Caki2 (cell line): ENCODE measurements at regions not wholly inside any gene's neighbourhood (a gene's known extent, or its start where the extent isn't known, plus 50 kb on each side); places are given as distances from the start of the nearest gene placed in this dataset.
A peak's percentile ranks its signal among the peaks of the same experiment; 100 is the strongest.

ENCODE experiments used
- DNase-seq: peaks from one replicate; pipeline ENCODE4 v3.0.0-alpha.2; 2015; ENCODE audit warnings: low read depth
- in situ Hi-C: cut with HindIII; loops from 2 replicates; pipeline ENCODE4 v1.10.0; 2016; ENCODE audit warnings: low sequenced_read_pairs, low pct_unique_long_range_greater_than_20kb, mixed read lengths

DNA sequence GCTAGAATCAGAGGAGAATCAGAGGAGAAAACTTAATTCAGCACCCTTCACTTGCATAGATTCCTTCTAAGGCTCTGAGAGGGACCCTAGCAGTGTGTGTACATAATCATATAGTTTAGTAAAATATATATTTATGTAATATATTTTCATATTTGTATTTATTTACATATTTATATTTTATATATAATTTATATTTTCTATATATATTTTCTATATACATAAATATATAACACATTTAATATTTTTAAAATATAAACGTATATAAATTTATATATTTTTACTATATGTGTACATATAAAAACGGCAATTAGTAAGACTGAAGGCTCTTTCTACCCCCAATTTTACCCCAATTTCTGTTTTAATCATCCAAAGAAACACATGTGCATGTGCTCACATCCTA is 80.3 kb downstream of the NXPE2 start:
- no peak for DNase-seq

GRCh38 chr11:114762408-114762807 is 84.1 kb downstream of the NXPE2 start:
- in situ Hi-C loops: no loop called here
- DNase-seq: no peak

More for the DNA sequence above, 80.3 kb downstream of the NXPE2 start:
- in situ Hi-C loops: no loop called here

- DNase-seq: no peak
- in situ Hi-C loops: no loop called here
Observed at GRCh38 chr11:114764563-114764962, 86.2 kb downstream of the NXPE2 start.

GRCh38 chr11:114771172-114771571 is 92.8 kb downstream of the NXPE2 start:
- in situ Hi-C loops: no loop called here
- DNase-seq: no peak

DNA sequence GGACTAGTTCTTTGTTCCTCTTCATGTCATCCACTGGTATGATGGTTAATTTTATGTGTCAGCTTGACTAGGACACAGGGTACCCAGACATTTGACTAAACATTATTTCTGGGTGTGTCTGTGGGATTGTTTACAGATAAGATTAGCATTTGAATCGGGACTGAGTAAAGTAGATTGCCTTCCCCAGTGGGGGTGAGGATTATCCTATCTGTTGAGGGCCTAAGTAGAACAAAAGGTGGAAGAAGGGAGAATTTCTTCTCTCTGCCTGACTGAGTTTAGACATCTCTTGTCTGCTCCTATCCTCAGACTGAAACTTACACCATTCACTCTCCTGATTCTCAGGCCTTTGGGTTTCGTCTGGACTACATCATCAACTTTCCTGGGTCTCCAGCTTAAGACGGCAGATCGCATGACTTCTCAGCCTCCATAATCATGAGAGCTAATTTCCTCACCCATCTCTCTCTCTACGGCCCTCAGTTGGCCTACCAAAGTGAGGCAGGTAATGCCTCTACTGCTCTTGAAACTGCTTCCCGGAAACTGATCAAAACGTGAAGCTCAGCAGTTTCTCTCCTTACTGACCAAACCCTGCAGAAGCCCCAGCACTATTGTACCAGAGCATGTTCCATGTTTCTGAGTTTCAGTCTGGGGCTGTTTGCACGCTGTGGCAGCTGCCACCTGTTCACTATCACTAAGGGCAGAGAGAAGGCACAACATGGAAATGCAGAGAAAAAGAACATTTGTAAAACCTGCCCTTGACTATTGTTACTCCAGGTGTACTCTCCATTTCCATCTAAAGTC is 95.4 kb downstream of the NXPE2 start:
- DNase-seq: no peak
- in situ Hi-C loops: no loop called here

- in situ Hi-C loops: no loop called here
Observed at GRCh38 chr11:114774599-114775361, 96.5 kb downstream of the NXPE2 start.

GRCh38 chr11:114775875-114776621 is 97.7 kb downstream of the NXPE2 start:
- no peak for DNase-seq
- in situ Hi-C loops: no loop called here

More at GRCh38 chr11:114774599-114775361, 96.5 kb downstream of the NXPE2 start:
- peak; percentile 1 for DNase-seq

GRCh38 chr11:114776956-114777355 is 98.6 kb downstream of the NXPE2 start:
- in situ Hi-C loops: no loop called here

DNA sequence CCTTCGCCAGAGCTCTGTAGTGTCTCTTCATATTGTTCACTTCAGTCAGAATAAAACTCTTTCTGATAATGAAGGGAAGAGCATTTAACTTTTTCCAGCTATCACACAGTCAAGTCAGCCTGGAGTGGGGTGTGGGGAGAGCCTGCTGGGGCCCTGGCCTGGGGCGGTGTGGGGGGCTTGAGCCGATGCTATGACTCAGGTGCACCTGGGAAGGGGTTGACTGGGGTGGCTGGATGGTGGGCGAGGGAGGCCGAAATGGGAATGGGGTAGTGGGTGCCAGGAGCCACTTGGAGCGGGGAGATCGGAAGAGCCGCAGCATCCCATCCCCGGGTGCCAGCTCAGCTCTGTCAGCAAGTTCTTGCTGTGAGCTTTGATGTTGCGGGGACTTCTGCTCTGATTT is 100.9 kb downstream of the NXPE2 start:
- in situ Hi-C loops: no loop called here
- DNase-seq: no peak

More at GRCh38 chr11:114776956-114777355, 98.6 kb downstream of the NXPE2 start:
- no peak for DNase-seq

GRCh38 chr11:114782650-114783310 is 104.5 kb downstream of the NXPE2 start:
- in situ Hi-C loops: no loop called here
- DNase-seq: no peak

- DNase-seq: no peak
- in situ Hi-C loops: no loop called here
Observed at GRCh38 chr11:114783805-114784204, 105.5 kb downstream of the NXPE2 start.

DNA sequence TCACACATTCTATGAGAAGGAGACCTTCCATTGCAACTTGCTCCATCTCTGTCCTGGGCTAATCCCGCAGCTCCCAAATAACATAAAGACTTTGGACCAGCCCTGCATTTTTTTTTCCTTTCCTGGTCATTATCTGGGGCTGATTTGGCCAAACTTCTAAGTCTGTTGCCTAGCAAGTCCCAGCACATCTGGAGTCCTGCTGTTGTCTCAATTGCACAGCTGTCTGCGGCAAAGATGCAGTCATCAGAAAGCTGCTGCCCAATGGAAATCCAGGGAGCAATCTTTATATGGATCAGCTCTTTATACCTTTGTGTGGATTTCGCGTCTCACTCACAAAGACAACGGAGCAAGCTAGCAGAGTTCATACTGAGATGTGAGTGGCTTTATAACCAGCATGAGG is 105.9 kb downstream of the NXPE2 start:
- in situ Hi-C loops: no loop called here
- DNase-seq: no peak

DNA sequence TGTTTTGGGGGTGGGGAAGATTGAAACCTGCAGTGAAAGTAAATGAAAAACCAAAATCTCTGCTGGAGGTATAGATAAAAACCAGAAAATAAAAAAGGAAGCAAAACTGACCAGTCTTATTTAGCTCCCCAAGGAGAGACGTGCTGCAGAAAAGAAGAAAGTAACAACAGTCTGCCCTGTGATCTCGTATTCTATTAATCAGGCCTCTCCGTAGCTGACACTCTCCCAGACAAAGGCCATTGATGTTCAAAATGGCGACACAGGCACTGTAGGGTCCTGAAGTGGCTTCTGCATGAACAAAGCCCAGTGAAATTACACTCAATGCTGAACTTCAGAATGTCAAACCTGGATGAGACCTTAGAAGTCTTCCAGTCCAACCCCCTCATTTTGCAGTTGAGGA is 106.6 kb downstream of the NXPE2 start:
- in situ Hi-C loops: no loop called here
- DNase-seq: no peak

- in situ Hi-C loops: no loop called here
- no peak for DNase-seq
Observed at GRCh38 chr11:114785820-114786219, 107.5 kb downstream of the NXPE2 start.

DNA sequence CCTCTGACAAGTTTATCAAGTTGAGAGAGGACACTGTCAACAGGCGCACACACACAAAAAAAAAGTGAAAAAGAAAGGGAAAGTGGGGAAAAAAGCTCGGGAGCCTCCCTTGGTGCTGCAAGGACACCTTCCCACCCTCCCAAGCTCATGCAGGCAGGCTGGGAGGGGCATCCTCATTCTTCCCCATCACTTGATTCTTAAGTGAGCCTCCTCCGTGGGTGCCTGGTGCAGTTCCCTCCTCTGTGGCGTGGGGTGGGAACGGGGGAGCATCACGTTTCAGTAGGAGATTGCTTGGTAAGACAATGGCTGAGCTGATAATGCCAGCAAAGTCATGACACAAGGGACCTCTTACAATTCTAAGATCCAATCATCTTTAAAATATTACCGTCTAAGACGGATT is 108.8 kb downstream of the NXPE2 start:
- in situ Hi-C loops: no loop called here
- no peak for DNase-seq

DNA sequence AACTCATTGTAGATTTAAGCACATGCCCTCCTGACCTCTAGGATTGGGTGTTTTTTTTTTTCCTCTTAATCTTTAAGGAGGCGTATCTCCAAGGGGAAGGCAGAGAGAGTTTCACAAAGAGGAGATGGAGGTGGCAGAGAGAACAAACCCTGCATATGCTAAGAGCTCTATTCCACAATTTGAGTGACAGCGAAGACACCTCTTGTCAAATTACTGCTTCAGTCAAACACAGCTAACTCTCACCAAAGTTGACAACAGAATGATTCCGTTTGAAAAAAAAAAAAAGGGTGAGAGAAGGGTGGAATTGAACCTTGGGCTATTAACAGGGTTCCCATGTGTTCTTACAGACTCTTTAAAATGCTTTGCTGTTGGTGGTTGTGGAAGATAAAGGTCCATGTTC is 112.6 kb downstream of the NXPE2 start:
- in situ Hi-C loops: no loop called here
- no peak for DNase-seq

- DNase-seq: no peak
- in situ Hi-C loops: no loop called here
Observed at GRCh38 chr11:114794048-114794684, 115.8 kb downstream of the NXPE2 start.
